SK-N-SH (cell line): ENCODE measurements at regions not wholly inside any gene's neighbourhood (a gene's known extent, or its start where the extent isn't known, plus 50 kb on each side); places are given as distances from the start of the nearest gene placed in this dataset.

ENCODE experiments used
- CTCF ChIA-PET: fragments of 300-600, 350-600 bp; formaldehyde crosslinking; extraction: SDS; loops from one replicate; lab custom pipeline; 2021; lab: Yijun Ruan, JAX
- POLR2A ChIA-PET: fragments of 350-600 bp; sonication (Branson Sonifier 250); formaldehyde crosslinking; extraction: SDS; loops from one replicate; lab custom pipeline; 2020; ENCODE audit warnings: antibody characterized with exemption, inconsistent platforms; lab: Yijun Ruan, JAX
- DNase-seq: peaks from one replicate; pipeline ENCODE4 v3.0.0; 2012
- H2AFZ ChIP-seq: fragments of 200-600 bp; sonication (generic); 2 replicates; pipeline ENCODE4 v1.8.1; 2016; ENCODE audit warnings: antibody characterized with exemption, mild to moderate bottlenecking, low read depth
- H3F3A ChIP-seq: fragments of 200-600 bp; sonication (generic); replicated peaks from 2 replicates; pipeline ENCODE3; 2016; ENCODE audit warnings: antibody characterized with exemption, mild to moderate bottlenecking; ENCODE audit not compliant: insufficient read depth
- H3K27ac ChIP-seq, 2 experiments: fragments of 200-500 bp in 1 of 2; fragments of 200-600 bp in 1 of 2; sonication (Bioruptor generic) in 1 of 2; sonication (generic), shearing (Covaris generic) in 1 of 2; 2 replicates each; pipeline versions ENCODE4 v1.5.1 to v1.6.1; 2014 to 2016; ENCODE audit warnings: low read depth in 2 of 2, inconsistent platforms in 1 of 2, low read length in 1 of 2, mild to moderate bottlenecking in 1 of 2, mixed read lengths in 1 of 2
- H3K27me3 ChIP-seq: fragments of 200-600 bp; sonication (generic), shearing (Covaris generic); 2 replicates; pipeline ENCODE4 v1.6.1; 2016; ENCODE audit warnings: mixed run types; ENCODE audit not compliant: insufficient read depth
- H3K36me3 ChIP-seq, 2 experiments: fragments of 200-500 bp in 1 of 2; fragments of 200-600 bp in 1 of 2; sonication (Bioruptor generic) in 1 of 2; sonication (generic) in 1 of 2; replicated peaks in 1 of 2; 2 replicates each; pipeline versions ENCODE3 to v1.5.1; 2014 to 2016; ENCODE audit warnings: low read length in 1 of 2, mild to moderate bottlenecking in 1 of 2; ENCODE audit not compliant: insufficient read depth in 2 of 2, control insufficient read depth in 1 of 2
- H3K4me1 ChIP-seq, 2 experiments: fragments of 200-500 bp in 1 of 2; fragments of 200-600 bp in 1 of 2; sonication (Bioruptor generic) in 1 of 2; sonication (generic), shearing (Covaris generic) in 1 of 2; 2 replicates each; pipeline versions ENCODE4 v1.5.1 to v1.6.1; 2014 to 2016; ENCODE audit warnings: low read depth in 1 of 2, low read length in 1 of 2, mixed run types in 1 of 2; ENCODE audit not compliant: insufficient read depth in 2 of 2, control insufficient read depth in 1 of 2
- H3K4me2 ChIP-seq: fragments of 200-600 bp; sonication (generic), shearing (Covaris generic); 2 replicates; pipeline ENCODE4 v1.6.1; 2017; ENCODE audit warnings: mixed run types
- H3K4me3 ChIP-seq, 2 experiments: fragments of 200-500 bp in 1 of 2; fragments of 200-600 bp in 1 of 2; sonication (Bioruptor generic) in 1 of 2; sonication (generic), shearing (Covaris generic) in 1 of 2; 2 replicates each; pipeline versions ENCODE4 v1.5.1 to v1.8.1; 2014 to 2016; ENCODE audit warnings: low read depth in 2 of 2, inconsistent platforms in 1 of 2, low read length in 1 of 2, mild to moderate bottlenecking in 1 of 2, mixed read lengths in 1 of 2, moderate library complexity in 1 of 2
- H3K79me2 ChIP-seq: fragments of 200-600 bp; sonication (generic); 2 replicates; pipeline ENCODE4 v1.8.1; 2017; ENCODE audit warnings: mild to moderate bottlenecking; ENCODE audit not compliant: insufficient read depth
- H3K9ac ChIP-seq: fragments of 200-600 bp; sonication (generic); 2 replicates; pipeline ENCODE4 v1.6.1; 2017; ENCODE audit warnings: mixed run types
- H3K9me2 ChIP-seq: fragments of 200-600 bp; sonication (generic); 2 replicates; pipeline ENCODE4 v1.6.1; 2017; ENCODE audit warnings: mixed run types
- H3K9me3 ChIP-seq: fragments of 200-600 bp; sonication (generic); 2 replicates; pipeline ENCODE4 v1.6.1; 2017; ENCODE audit warnings: mixed run types, mild to moderate bottlenecking, moderate library complexity
- H4K20me1 ChIP-seq: fragments of 200-600 bp; sonication (generic); 2 replicates; pipeline ENCODE4 v1.6.1; 2017; ENCODE audit warnings: mild to moderate bottlenecking, mixed run types; ENCODE audit not compliant: insufficient read depth
- CHD2 ChIP-seq: fragments of 150-350 bp; IDR thresholded peaks from 2 replicates; pipeline ENCODE4 v1.6.1; 2018; ENCODE audit warnings: low read length; ENCODE audit not compliant: partially characterized antibody
- ELF1 ChIP-seq: IDR thresholded peaks from 2 replicates; pipeline ENCODE4 v1.4.0; 2012
- EP300 ChIP-seq, 2 experiments: IDR thresholded peaks; 2 replicates each; pipeline versions ENCODE4 v1.4.0 to v1.6.1; 2012; ENCODE audit warnings: borderline replicate concordance in 1 of 2, low read depth in 1 of 2, low read length in 1 of 2
- FOSL2 ChIP-seq: IDR thresholded peaks from 2 replicates; pipeline ENCODE4 v1.4.0; 2012; ENCODE audit warnings: low read depth, mild to moderate bottlenecking, moderate library complexity, borderline replicate concordance
- FOXJ3 ChIP-seq: sonication (generic); formaldehyde crosslinking; IDR thresholded peaks from 2 replicates; pipeline ENCODE4 v1.5.1; 2020; ENCODE audit warnings: mild to moderate bottlenecking, missing genetic modification reagents
- GABPA ChIP-seq: IDR thresholded peaks from 2 replicates; pipeline ENCODE4 v1.4.0; 2012; ENCODE audit warnings: low read depth, mild to moderate bottlenecking
- JUND ChIP-seq: IDR thresholded peaks from 2 replicates; pipeline ENCODE4 v1.4.0; 2012
- NFIC ChIP-seq: IDR thresholded peaks from 2 replicates; pipeline ENCODE4 v1.4.0; 2012; ENCODE audit warnings: borderline replicate concordance
- RCOR1 ChIP-seq: fragments of 150-350 bp; IDR thresholded peaks from 2 replicates; pipeline ENCODE4 v1.6.1; 2017; ENCODE audit warnings: antibody characterized with exemption, low read length
- RFX5 ChIP-seq: IDR thresholded peaks from 2 replicates; pipeline ENCODE4 v1.6.1; 2012; ENCODE audit warnings: mild to moderate bottlenecking, improper control_type of control experiment, low read length
- RXRA ChIP-seq: IDR thresholded peaks from 2 replicates; pipeline ENCODE4 v1.4.0; 2012; ENCODE audit warnings: low read depth, mild to moderate bottlenecking, borderline replicate concordance
- TAF1 ChIP-seq: IDR thresholded peaks from 2 replicates; pipeline ENCODE4 v1.6.1; 2012; ENCODE audit warnings: low read depth, mild to moderate bottlenecking, low read length, moderate library complexity, borderline replicate concordance
- TCF12 ChIP-seq: IDR thresholded peaks from 2 replicates; pipeline ENCODE4 v1.4.0; 2012
- TEAD4 ChIP-seq: IDR thresholded peaks from 2 replicates; pipeline ENCODE4 v1.4.0; 2012; ENCODE audit warnings: mild to moderate bottlenecking, borderline replicate concordance; ENCODE audit not compliant: insufficient read depth
- YY1 ChIP-seq: IDR thresholded peaks from 2 replicates; pipeline ENCODE4 v1.4.0; 2012; ENCODE audit warnings: low read depth, mild to moderate bottlenecking
- WGBS: methylation state at CpG from one replicate; pipeline ENCODE4 v1.1.6; 2017; ENCODE audit warnings: low lambda C conversion rate; 5-methylcytosine and 5-hydroxymethylcytosine counted together
- TF ChIP-seq, protein P1 (sequence below): IDR thresholded peaks from 2 replicates; pipeline ENCODE4 v1.6.1; 2012; ENCODE audit warnings: mild to moderate bottlenecking, low read depth, low read length, moderate library complexity
- TF ChIP-seq, protein P2 (sequence below): IDR thresholded peaks from 2 replicates; pipeline ENCODE4 v1.4.0; 2012; ENCODE audit warnings: low read depth

- TF ChIP-seq TCF12 (no peak), TEAD4 (no peak), NFIC (no peak), RFX5 (no peak), JUND (no peak), ELF1 (no peak), CHD2 (no peak), YY1 (no peak), FOXJ3 (CRISPR knock-in tag) (no peak), EP300 (IDR thresholded peaks at IDR 0.05; ENCODE audit: borderline replicate concordance in 1 of 2, low read depth in 1 of 2, low read length in 1 of 2) (no peak), RXRA (no peak), TAF1 (no peak), FOSL2 (no peak)
- TF ChIP-seq, protein P1, sequence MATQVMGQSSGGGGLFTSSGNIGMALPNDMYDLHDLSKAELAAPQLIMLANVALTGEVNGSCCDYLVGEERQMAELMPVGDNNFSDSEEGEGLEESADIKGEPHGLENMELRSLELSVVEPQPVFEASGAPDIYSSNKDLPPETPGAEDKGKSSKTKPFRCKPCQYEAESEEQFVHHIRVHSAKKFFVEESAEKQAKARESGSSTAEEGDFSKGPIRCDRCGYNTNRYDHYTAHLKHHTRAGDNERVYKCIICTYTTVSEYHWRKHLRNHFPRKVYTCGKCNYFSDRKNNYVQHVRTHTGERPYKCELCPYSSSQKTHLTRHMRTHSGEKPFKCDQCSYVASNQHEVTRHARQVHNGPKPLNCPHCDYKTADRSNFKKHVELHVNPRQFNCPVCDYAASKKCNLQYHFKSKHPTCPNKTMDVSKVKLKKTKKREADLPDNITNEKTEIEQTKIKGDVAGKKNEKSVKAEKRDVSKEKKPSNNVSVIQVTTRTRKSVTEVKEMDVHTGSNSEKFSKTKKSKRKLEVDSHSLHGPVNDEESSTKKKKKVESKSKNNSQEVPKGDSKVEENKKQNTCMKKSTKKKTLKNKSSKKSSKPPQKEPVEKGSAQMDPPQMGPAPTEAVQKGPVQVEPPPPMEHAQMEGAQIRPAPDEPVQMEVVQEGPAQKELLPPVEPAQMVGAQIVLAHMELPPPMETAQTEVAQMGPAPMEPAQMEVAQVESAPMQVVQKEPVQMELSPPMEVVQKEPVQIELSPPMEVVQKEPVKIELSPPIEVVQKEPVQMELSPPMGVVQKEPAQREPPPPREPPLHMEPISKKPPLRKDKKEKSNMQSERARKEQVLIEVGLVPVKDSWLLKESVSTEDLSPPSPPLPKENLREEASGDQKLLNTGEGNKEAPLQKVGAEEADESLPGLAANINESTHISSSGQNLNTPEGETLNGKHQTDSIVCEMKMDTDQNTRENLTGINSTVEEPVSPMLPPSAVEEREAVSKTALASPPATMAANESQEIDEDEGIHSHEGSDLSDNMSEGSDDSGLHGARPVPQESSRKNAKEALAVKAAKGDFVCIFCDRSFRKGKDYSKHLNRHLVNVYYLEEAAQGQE, result no peak
- Histone ChIP-seq H3K4me2 (no peak overlapping the region), H3K9ac (no peak overlapping the region), H4K20me1 (no peaks in the 10 kb centered on the region), H3K4me3 (no peak overlapping the region), H3F3A (no peaks in the 10 kb centered on the region), H3K27me3 (no peaks in the 10 kb centered on the region; the same call in 1 of the 2 replicates), H3K9me2 (no peaks in the 10 kb centered on the region), H3K9me3 (no peaks in the 10 kb centered on the region), H2AFZ (no peak overlapping the region), H3K27ac (no peak overlapping the region), H3K36me3 (no peaks in the 10 kb centered on the region), H3K79me2 (no peaks in the 10 kb centered on the region), H3K4me1 (no peaks in the 10 kb centered on the region)
- WGBS, result 47% methylated on average over 2 of the region's 2 CpGs
- ChIA-PET CTCF (interaction anchor here (0.8 to 13.2 kb wide), 3 partner anchors 15 to 197 kb away, joined by 3 to 265 read pairs (median 21); no protein-coding TSS in a partner anchor), POLR2A (no interaction called here)
- DNase-seq, result no peak
These were observed 87.3 kb upstream of the ABCC4 start for GRCh38 chr13:95388420-95389079.

- Histone ChIP-seq H3F3A (no peaks in the 10 kb centered on the region), H3K4me2 (no peak overlapping the region), H3K79me2 (no peaks in the 10 kb centered on the region), H3K4me1 (no peaks in the 10 kb centered on the region), H2AFZ (no peak overlapping the region), H3K4me3 (no peak overlapping the region), H3K27ac (no peak overlapping the region), H3K27me3 (no peaks in the 10 kb centered on the region; the same call in 1 of the 2 replicates), H3K36me3 (no peaks in the 10 kb centered on the region), H4K20me1 (no peaks in the 10 kb centered on the region), H3K9me2 (no peaks in the 10 kb centered on the region), H3K9me3 (no peaks in the 10 kb centered on the region), H3K9ac (no peak overlapping the region)
- TF ChIP-seq JUND, result no peak
- no peak for TF ChIP-seq RXRA
- no peak for TF ChIP-seq ELF1
- TF ChIP-seq, protein P2, sequence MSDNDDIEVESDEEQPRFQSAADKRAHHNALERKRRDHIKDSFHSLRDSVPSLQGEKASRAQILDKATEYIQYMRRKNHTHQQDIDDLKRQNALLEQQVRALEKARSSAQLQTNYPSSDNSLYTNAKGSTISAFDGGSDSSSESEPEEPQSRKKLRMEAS, result no peak
- no peak for TF ChIP-seq RCOR1
- no peak for TF ChIP-seq EP300 (IDR thresholded peaks at IDR 0.05; ENCODE audit: borderline replicate concordance in 1 of 2, low read depth in 1 of 2, low read length in 1 of 2)
- TF ChIP-seq GABPA, result no peak
- TF ChIP-seq, protein P1, result no peak
- TF ChIP-seq TEAD4, result no peak
- TF ChIP-seq FOSL2, result no peak
- WGBS, result 52% methylated on average over 2 of the region's 2 CpGs
- POLR2A ChIA-PET, result no interaction called here
- CTCF ChIA-PET, result interaction anchor here (2.0 to 23.9 kb wide), 3 partner anchors 10 to 200 kb away, joined by 12 to 465 read pairs (median 14); no protein-coding TSS in a partner anchor
- no peak for DNase-seq
These were observed 90.1 kb upstream of the ABCC4 start for GRCh38 chr13:95391362-95391761.
